HG03097 (cell line): ENCODE measurements at regions not wholly inside any gene's neighbourhood (a gene's known extent, or its start where the extent isn't known, plus 50 kb on each side); places are given as distances from the start of the nearest gene placed in this dataset.

ENCODE experiments used
- ATAC-seq: cut with Tn5 transposase; IDR thresholded peaks from one replicate; pipeline ENCODE4 v1.9.1; 2021; ENCODE audit not compliant: unreplicated experiment, low FRiP score

- no peak for ATAC-seq
Measured at GRCh38 chr1:65658122-65658521, 134.6 kb upstream of the PDE4B start.

DNA sequence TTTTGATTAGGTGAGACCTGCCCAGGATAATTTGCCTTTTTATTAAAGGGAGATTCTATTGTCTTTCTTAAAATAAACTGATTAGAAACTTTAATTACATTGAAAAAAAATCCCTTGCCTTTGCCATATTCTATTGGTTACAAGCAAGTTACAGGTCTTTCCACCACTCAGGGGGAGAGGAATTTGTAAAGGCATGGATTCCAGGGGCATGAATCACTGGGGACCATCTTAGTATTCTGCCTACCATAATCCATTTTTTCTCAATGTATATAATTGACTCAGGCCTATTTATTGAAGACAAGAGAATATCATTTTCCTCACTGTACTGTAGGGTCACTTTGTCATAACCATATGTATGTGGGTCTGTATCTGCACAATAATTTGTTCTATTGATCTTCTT lies 124.3 kb upstream of the PDE4B start:
- no peak for ATAC-seq

DNA sequence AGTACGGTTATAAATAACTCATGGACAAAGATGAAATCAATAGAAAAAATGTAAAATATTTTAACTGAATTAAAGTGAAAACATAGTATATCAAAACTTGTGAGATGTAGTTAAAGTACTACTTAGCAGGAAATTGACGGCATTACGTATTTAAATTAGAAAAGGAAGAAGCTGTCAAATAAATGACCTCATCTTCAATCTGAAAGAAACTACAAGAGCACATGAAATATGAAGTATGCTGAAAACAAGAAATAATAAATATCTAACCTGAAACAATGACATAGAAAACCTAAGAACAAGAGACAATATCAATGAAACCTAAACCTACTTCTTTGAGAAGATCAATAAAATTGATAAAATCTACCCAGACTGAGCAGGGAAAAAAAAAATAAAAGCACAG lies 122.2 kb upstream of the PDE4B start:
- ATAC-seq = no peak

DNA sequence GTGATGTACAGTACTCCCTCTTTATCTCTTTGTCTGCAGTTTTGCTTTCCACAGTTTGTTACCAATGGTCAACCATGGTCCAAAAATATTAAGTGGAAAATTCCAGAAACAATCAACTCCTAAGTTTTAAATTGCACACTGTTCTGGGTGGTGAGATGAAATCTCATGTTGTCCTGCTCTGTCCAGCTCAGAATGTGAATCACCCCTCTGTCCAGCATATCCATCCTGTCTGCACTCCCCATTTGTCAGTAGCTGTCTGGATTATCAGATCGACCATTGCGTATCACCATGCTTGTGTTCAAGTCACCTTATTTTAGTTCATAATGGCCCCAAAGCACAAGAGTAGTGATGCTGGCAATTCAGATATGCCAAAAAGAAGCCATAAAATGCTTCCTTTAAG lies 118.2 kb upstream of the PDE4B start:
- ATAC-seq = no peak

GRCh38 chr1:65679773-65680172 lies 112.9 kb upstream of the PDE4B start:
- ATAC-seq = no peak

- no peak for ATAC-seq
Measured at GRCh38 chr1:65681096-65681495, 111.6 kb upstream of the PDE4B start.

GRCh38 chr1:65687428-65688214 lies 105.1 kb upstream of the PDE4B start:
- ATAC-seq = peak; percentile 96

DNA sequence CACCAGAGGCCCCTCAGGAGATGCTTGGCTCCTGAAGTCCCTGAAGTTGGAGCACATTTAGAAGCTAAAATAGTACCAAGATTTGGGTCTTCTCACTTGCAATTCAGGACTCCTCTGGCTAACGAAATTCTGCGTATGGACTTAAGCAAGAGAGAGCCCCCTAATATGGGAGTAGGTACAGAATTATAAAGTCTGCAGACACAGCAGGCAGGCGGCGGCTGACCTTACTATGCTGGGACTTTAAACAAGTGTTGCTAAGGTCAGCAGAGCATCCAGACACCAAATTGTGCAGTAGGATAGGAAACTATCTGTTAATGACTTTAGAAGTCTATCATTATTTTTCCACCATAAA lies 104.5 kb upstream of the PDE4B start:
- ATAC-seq = no peak

- ATAC-seq = no peak
Measured at GRCh38 chr1:65688848-65689247, 103.8 kb upstream of the PDE4B start.

GRCh38 chr1:65691152-65691900 lies 101.4 kb upstream of the PDE4B start:
- no peak for ATAC-seq

- no peak for ATAC-seq
Measured at GRCh38 chr1:65691972-65692371, 100.7 kb upstream of the PDE4B start.

DNA sequence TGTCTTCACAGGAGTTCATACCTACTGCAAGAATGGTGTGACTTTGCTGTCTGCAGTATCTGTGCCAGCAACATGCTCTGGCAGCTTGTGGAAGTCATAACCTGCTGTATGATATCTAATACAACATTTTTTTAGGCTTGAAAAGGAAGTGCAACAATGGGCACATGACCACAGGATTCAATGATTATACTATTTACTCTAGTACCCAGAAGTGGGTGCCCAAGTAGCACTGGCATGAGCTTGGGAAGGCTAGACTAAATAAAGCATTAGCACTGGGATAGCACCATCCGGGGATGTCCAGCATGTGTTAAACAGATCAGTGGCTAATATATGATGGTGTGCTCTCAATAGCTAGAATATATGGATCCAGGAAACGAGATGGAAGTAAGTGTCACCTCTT lies 98.6 kb upstream of the PDE4B start:
- ATAC-seq = no peak

GRCh38 chr1:65694933-65695332 lies 97.8 kb upstream of the PDE4B start:
- ATAC-seq = no peak

DNA sequence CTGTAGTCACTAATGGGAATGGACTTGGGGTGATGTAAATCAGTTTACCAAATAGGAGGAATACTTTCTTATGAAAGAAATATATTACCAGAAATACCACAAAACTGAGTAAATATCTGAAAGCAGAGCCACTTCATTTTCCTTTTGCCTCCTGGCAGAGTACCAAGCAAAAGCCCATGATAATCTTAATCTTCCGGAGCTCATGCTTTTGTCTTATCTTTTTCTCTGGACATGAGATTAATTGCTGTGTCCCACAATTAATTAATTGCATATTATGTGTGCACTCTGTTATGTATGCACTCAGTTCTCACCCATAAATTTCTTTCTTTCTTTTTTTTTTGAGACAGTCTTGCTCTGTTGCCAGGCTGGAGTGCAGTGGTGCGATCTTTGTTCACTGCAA lies 94.1 kb upstream of the PDE4B start:
- no peak for ATAC-seq

DNA sequence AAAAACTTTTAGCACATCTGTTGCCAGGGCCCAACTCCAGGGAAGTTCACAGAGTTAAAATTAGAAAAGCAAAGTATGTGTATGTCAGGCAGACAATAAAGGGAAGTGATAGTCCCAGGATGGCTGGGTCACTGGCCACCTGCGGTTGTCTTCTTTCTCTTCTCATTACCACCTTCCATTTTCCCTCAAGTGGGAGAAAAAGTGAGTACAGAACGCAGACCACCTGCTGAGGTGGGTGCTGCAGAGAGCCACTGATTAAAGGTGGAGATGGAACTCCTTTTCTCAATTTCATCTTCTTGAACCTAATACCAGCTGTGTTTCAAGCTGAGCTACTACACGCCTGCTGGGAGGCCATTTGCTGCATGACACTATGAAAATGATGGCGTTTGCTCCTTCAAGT lies 88.8 kb upstream of the PDE4B start:
- no peak for ATAC-seq

DNA sequence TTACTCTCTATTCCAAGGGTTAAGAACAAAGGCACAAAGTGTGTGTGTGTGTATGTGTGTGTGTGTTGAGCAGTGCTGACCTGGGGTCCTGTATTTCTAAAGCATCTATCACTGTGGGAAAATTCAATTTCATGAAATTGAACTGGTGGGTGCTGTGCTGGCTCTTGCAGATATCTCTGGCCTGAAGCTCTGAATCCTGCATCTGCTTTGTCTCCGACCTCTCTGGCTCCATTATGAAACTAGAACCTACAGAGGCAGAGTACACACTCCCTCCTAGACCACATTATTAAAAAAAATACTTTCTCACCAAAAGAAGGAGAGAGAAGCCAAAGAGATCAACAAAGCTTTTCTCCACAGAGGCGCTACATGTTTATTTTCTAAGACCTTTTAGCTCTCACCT lies 88.4 kb upstream of the PDE4B start:
- ATAC-seq = no peak

GRCh38 chr1:65717815-65718454 lies 74.8 kb upstream of the PDE4B start:
- no peak for ATAC-seq

DNA sequence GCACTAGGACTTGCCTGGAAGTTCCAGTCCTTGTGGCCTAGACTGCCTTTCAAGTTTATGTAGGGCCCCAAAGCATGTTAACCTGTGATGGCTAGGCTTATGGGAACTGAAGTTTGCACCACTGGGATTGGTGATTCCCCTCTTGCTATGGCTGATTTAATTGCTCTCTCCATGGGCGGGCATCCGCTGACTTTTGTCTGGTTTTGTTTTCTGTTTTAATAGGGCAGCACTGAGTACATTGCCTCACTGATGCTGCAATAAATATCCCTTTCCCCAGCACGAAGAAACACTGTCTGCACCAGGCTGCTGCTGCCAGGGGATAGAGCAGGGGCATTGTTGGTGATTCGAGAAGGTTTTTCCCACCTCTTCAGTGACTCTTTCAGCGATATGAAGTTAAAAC lies 73.3 kb upstream of the PDE4B start:
- no peak for ATAC-seq

DNA sequence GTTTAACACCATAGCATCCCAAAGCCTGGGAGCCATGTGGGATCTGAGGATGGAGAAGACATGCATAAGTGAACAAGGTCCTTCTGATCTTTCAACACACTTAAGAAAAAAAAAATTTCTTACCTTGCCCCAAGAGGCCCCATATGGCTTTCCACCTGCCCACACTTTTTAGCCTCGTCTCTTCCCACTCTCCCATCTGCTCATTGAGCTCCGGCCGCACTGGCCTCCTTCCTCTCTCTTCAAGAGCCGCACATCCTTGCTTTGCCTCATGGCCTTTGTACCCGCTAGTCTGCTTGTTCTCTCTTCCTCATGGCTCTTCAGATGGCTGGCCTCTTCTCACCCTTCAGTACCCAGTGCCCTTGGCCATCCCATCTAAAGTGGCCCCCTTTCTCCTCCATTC lies 70.2 kb upstream of the PDE4B start:
- no peak for ATAC-seq

DNA sequence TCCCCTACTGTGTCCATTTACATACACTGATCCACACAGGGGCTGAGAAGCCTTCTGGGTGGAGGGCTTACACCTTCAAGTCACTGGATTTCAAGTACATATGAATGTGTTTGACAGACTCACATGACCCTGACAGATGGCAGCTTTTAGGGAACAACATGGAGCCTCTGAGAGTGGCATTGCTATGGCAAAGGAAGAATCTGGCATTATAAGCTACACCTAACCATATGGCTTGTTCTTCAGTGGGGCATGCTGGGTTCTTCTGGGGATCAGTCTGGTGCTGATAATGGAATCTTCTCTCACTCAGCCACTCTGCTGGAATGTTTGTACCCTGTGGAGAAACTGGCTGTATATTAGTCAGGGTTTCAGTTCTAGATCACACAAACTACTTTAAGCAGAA lies 68.5 kb upstream of the PDE4B start:
- no peak for ATAC-seq

DNA sequence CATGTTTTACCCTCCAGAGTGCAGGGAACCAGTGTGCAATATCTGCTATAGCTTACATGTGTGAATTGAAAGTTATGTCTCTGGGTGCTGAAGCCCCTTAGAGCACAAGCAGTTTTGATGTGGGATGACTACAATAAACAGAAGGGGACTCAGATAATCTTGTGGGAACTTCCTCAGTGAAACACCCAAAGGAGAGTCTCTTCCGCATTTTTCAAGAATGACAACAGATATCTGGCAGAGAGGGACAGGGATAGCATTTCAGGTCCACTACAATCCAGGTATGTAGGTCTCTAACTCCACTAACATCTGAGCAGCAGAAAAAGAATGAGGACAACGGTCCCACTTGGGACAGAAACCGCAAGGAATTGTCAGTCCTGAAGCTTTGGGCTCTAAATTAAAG lies 67.6 kb upstream of the PDE4B start:
- no peak for ATAC-seq

DNA sequence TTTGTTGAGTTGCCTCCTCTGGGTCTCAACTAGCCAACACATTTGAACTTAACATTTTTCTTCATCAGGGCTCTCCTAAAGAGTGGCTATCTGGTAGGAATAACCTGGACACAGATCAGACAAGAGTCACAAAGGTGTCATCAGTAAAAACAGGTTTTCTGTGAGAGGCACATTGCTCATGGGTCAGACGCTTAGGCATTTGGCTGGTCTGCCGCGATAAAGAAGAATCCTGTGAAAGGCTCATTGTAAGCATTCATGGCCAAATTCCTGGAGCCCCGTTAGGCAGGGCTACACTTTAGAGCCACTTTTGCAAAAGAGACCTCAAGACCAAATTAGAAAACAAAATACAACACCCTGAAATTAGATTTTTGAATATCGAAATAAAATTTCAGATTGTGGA lies 64.2 kb upstream of the PDE4B start:
- ATAC-seq = no peak
